GM06990 (cell line): ENCODE measurements at regions not wholly inside any gene's neighbourhood (a gene's known extent, or its start where the extent isn't known, plus 50 kb on each side); places are given as distances from the start of the nearest gene placed in this dataset.

Experiments
- DNase-seq: peaks from one replicate; pipeline ENCODE4 v3.0.0-alpha.2; 2011; ENCODE audit not compliant: insufficient read length; ENCODE audit errors: extremely low read depth
- H3K27me3 ChIP-seq: replicated peaks from 2 replicates; pipeline ENCODE4 v1.6.0; 2011; ENCODE audit warnings: low read length; ENCODE audit not compliant: control insufficient read depth, insufficient read depth
- H3K36me3 ChIP-seq: 2 replicates; pipeline ENCODE4 v1.5.1; 2011; ENCODE audit warnings: low read length; ENCODE audit not compliant: control insufficient read depth, insufficient read depth
- H3K4me3 ChIP-seq: replicated peaks from 2 replicates; pipeline ENCODE4 v1.5.1; 2011; ENCODE audit warnings: low read depth, mild to moderate bottlenecking, control low read depth, low read length
- TF ChIP-seq, protein P1 (sequence below): IDR thresholded peaks from 2 replicates; pipeline ENCODE4 v1.5.1; 2011; ENCODE audit warnings: low read length, control low read depth, mild to moderate bottlenecking, inconsistent platforms; ENCODE audit not compliant: insufficient read depth, poor library complexity, severe bottlenecking

DNA sequence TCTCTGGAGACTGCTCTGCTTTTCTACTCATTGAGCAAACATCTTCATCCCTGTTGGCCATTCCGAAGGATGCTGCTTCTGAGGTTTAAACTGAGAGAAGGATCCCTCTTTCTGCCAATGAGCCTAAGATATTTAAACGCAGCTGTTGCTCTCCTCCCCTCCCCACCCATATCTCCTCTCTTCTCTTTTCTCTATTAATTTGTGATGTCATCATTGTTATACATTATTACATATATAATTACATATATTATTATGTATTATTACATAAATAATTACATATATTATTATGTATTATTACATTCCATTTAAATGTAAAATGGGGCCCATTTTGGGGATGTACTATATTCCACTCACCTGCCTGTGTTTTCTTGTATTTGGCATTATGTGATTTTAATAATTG, 82.7 kb upstream of the JUN start:
- Histone ChIP-seq H3K36me3 (no peaks in the 10 kb centered on the region), H3K27me3 (no peaks in the 10 kb centered on the region), H3K4me3 (no peak overlapping the region)
- TF ChIP-seq, protein P1, sequence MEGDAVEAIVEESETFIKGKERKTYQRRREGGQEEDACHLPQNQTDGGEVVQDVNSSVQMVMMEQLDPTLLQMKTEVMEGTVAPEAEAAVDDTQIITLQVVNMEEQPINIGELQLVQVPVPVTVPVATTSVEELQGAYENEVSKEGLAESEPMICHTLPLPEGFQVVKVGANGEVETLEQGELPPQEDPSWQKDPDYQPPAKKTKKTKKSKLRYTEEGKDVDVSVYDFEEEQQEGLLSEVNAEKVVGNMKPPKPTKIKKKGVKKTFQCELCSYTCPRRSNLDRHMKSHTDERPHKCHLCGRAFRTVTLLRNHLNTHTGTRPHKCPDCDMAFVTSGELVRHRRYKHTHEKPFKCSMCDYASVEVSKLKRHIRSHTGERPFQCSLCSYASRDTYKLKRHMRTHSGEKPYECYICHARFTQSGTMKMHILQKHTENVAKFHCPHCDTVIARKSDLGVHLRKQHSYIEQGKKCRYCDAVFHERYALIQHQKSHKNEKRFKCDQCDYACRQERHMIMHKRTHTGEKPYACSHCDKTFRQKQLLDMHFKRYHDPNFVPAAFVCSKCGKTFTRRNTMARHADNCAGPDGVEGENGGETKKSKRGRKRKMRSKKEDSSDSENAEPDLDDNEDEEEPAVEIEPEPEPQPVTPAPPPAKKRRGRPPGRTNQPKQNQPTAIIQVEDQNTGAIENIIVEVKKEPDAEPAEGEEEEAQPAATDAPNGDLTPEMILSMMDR, result no peak
- DNase-seq, result no peak

DNA sequence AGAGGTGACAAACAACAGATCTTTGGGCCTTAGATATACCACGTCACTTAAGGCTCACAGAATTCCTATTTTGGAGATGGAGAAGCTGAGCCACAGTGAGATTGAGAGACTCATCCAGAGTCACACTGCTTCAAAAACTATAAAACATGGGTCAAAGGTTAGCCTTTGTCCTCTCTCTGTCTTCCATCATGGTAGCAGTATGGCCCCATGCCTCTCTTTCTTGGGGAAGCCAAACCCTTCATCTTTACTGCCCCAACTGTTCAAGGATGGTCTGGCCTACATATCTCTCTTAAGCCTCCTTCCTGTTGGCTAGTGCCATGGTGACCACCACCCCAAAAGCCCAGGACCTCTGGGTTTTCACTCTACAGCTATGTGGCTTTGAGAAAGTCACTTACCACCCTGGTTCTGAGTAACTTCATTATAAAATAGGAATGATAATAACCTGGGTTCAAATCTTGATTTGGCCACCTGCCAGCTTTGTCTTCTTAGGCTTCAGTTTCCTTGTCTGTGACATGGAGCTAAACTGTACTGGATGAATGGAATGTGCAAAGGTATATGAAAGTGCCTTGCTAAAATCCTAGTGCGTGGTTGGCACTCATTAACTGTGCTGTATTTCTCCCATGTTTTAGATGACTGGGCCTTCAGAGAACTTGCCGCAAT, 85.9 kb upstream of the JUN start:
- TF ChIP-seq, protein P1, result no peak
- Histone ChIP-seq H3K4me3 (no peak overlapping the region), H3K27me3 (no peaks in the 10 kb centered on the region), H3K36me3 (no peaks in the 10 kb centered on the region)
- DNase-seq, result no peak

DNA sequence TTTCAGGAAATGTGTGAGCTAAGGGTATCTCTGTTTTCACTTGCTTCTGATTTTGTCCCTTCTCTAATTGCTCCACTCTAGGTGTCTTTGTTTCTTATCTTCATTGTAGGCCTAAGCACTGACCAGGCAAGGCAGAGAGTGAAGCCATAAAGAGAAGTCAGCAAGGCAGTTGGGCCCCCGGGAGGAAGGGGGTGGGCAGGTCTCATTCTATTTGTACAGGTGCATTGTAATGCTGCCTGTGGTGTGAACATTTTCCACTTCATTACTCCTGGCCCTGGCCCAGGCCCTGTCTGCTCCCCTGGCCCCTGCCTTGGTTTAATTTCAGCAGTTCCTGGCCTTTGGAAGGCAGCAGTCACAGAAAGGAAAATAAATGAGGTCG, 86.4 kb upstream of the JUN start:
- no peak overlapping the region for H3K4me3 ChIP-seq
- H3K36me3 ChIP-seq, result no peaks in the 10 kb centered on the region
- no peaks in the 10 kb centered on the region for H3K27me3 ChIP-seq
- TF ChIP-seq, protein P1, result no peak
- no peak for DNase-seq

DNA sequence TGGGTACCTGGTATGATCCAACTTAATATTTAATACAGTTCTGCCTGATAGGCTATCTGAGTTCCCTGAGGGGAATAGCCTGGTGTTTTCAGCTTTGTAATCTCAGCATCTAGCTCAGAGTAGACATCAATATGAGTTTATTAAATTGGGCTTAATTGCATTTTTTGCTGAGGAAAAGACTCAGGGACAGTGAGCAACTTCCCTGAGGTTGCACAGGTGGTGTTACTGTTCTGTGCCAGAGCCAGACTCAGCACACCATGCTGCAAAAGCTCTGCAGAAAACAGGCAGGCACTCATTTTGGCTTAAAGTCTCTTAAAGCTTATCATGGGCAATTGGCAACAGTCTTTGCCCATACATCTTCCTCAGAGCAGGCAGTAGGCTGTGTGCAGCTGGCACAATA, 90.5 kb upstream of the JUN start:
- TF ChIP-seq, protein P1, result no peak
- no peak overlapping the region for H3K4me3 ChIP-seq
- H3K36me3 ChIP-seq, result no peaks in the 10 kb centered on the region
- DNase-seq, result no peak
- no peaks in the 10 kb centered on the region for H3K27me3 ChIP-seq

DNA sequence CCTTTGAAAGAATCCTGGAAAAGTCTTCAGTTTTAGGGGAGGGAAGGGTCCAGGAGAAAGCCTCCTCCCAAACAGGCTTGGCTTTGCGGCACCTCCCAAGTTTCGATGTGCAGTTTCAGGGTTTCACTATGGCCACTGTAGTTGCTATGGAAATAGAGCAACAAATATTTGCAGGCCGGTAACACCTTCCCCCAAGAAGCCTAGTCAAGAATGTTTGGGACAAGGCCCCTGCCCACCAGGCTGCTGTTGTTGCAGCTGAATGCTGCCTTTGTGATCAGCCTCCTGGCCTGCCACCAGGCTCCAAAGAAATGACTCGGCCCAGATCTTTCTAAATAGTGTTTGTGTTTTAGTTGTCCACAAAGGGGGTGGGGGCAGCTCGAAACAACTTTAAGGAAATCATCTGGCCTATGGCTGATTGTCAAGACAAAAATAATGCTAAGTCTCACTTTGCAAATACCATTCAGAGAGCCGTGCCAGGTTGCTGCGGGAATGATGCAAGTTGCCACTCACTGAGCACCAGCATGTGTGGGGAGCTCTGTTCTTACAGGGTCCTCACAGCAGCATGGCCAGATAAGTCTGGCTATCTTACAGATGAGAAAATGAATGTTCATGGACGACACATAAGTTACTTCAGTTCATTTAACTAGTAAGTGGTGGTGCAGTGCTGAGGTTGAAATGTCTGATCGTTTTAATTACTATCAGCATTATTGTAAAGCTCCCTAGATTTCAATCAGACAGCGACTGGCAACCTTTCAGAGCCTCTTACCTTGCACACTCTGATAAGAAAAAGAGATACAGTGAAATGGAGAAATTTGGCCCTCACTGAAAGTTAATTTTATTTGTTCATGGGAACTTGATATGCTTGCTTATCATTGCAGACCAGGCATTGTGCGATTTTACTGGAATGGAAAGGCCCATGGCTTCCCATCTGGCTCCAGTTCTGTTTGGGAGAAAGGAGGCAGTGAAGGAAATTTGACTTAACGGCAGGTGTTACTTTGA, 91.2 kb upstream of the JUN start:
- no peak for DNase-seq
- no peak overlapping the region for H3K4me3 ChIP-seq
- no peaks in the 10 kb centered on the region for H3K27me3 ChIP-seq
- H3K36me3 ChIP-seq, result no peaks in the 10 kb centered on the region
- TF ChIP-seq, protein P1, result no peak
